Fibroblast of skin of right biceps (primary cell): ENCODE measurements at regions not wholly inside any gene's neighbourhood (a gene's known extent, or its start where the extent isn't known, plus 50 kb on each side); places are given as distances from the start of the nearest gene placed in this dataset.
"Not testable (repeated sequence)": the region's sequence is repeated elsewhere in the genome, so short reads cannot be mapped to it uniquely, and the experiment has no call there.

Experiments used
- DNase-seq: peaks from one replicate; pipeline ENCODE4 v3.0.0-alpha.2; 2013

GRCh38 chr1:108314815-108315214, 70.9 kb upstream of the NBPF4 start:
- DNase-seq: no peak

DNA sequence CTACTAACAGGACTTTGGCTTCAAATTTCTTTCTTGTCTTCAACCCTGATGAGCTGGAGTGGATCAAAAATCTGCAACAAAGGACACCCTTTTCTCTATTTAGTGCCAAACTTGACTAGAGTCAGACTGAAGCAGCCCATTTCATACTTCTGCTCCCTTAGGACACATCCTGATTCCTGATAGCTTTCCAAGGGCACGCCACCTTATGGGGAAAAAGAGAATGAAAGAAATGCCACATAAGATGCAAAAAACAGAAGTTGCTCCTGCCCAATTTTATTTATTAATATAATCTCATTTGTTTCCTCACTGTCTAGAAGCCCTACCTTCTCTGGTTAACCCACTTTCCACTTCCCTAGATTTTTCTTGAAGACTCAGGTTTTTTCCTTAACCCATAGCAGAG, 72.7 kb upstream of the NBPF4 start:
- peak; percentile 10 for DNase-seq

- no peak for DNase-seq
These were observed 77.0 kb upstream of the NBPF4 start for GRCh38 chr1:108320849-108321248.

DNA sequence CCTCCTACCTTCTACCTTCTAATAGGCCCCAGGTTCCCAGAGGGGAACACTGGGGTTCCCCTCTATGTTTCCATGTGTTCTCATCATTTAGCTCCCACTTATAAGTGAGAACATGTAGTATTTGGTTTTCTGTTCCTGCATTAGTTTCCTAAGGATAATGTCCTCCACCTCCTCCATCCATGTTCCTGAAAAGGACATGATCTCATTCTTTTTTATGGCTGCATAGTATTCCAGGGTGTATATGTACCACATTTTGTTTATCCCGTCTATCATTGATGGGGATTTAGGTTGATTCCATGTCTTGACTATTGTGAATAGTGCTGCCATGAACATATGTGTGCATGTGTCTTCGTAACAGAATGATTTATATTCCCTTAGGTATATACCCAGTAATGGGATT, 81.5 kb upstream of the NBPF4 start:
- not testable (repeated sequence) for DNase-seq

GRCh38 chr1:108327534-108328466, 83.9 kb upstream of the NBPF4 start:
- no peak for DNase-seq

DNA sequence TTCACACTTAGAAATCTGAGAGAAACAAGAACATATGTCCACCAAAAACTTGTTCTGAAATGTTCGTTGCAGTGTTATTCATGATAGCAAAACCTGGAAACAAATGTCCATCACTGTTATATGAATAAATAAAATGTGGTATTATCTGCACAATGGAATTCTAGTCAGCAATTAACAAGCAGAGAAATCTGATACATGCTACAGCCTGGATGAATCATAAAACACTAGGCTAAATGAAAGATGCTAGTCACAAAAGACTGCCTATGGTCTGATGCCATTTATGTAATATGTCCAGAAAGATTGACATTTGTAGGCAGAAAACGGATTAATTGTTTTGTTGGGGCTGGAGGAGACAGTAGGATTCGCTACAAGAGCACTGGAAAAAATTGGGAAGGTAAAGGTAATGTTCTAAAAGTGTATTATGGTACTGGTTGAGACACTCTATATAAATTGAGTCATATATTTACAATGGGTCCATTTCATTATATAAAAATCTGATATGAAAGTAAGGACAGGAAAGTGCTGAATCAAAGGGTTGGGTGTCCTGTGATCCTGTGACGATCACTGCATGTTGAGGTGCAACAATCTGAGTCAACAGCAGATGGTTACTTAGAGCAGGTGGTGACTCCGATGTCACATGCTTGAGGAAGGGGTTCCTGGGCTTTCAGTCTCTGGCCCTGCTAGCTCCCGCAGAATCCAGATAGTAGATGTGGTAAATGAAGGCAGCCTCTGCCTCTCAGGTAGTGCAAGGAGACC, 102.1 kb upstream of the NBPF4 start:
- no peak for DNase-seq

- no peak for DNase-seq
These were observed 92.3 kb upstream of the NBPF6 start for GRCh38 chr1:108357802-108358201.

DNA sequence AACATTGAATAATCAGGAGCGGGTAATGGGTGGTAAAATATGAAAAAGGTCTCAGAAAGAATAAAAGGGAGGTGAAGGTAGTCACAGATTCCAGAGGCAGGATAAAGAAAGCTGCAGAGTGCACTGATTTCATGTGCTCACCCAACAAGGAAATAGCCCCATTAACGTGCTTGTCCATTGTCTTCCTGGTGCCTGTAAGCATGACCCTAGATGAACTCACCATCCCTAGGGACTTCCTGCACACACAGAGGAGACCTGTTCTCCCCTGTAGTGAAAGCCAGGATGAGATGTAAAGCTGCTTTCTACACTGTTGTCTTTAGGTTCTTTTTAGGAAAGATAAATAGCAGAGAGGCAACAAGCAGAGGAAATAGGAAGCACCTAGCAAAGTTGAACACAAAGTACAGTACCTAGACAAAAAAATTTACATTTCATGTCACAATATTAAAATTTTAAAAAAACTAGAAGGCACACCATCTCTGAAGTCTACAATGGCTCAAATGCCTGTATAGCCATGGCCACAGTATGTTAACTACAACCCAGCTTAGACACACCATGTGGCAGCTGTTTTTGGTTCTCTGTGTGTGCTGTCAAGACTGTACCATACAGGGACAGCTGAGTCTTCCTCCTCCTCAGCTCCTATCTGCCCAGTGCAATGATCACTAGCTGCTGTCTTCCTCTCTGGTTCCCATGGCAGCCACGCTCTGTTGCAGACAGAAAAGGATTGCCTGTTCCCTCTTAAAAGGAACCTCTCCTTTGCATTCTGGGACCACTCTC, 69.9 kb upstream of the NBPF6 start:
- DNase-seq: not testable (repeated sequence)
